Right ventricle myocardium superior (tissue), 1 donor: ENCODE measurements at regions not wholly inside any gene's neighbourhood (a gene's known extent, or its start where the extent isn't known, plus 50 kb on each side); places are given as distances from the start of the nearest gene placed in this dataset.

Experiments used
- ATAC-seq: fragments of 200-7000 bp; cut with Tn5 transposase; one replicate; pipeline ENCODE4 v1.9.1; 2020; ENCODE audit warnings: mild to moderate bottlenecking; ENCODE audit not compliant: poor library complexity
- DNase-seq: peaks from one replicate; pipeline ENCODE4 v3.0.0-alpha.2; 2020
- intact Hi-C: fragments of 100-400 bp; cut with DNase I; formaldehyde crosslinking; loops from one replicate; pipeline ENCODE4 v1.11.2; 2022
- donor health status: DM: no; HTN: yes; CAD: no; lungs with severe emphysema.

DNA sequence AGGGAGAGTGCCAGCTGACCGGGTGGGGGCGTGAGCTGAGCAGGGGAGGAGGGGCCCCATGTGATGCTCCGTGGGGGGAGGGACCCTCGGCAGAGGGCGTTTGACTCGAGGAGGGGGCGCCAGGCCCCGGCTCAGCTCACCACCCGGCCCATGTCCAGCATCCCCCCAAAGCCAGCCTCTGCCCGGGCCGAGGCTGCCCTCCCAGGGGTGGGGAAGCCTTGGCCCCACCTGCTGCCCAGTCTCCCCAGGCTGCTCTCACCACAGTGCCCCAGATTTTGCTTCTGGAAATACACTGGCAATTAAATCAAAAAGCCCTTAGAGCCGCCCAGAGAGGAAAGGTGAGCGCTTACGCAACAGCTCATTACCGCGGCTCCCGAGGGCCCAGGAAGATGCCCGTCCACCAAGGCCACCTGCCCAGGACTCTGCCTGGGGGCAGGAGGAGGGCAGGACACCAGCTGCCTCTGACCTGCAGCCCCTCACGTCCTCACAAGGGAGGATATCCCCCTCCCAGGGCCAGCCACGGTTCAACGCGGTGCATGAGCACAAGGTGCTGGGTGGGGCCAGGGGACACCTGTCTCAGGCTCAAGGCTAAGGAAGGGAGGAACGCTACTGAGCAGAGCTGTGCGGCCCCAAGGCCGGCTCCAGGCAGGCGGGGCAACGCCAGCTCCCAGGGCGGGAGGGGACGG, 70.0 kb upstream of the INPP5A start:
- ATAC-seq (no peak), DNase-seq (peak; percentile 39)

GRCh38 chr10:132468216-132468615, 69.4 kb upstream of the INPP5A start:
- intact Hi-C loops: loop anchor here (5.0 kb wide), 1 partner anchor 39 kb away; no protein-coding TSS in a partner anchor
- DNase-seq: no peak
- ATAC-seq: no peak

More for the DNA sequence above, 70.0 kb upstream of the INPP5A start:
- intact Hi-C loops: loop anchor here (5.0 kb wide), 1 partner anchor 40 kb away; no protein-coding TSS in a partner anchor

DNA sequence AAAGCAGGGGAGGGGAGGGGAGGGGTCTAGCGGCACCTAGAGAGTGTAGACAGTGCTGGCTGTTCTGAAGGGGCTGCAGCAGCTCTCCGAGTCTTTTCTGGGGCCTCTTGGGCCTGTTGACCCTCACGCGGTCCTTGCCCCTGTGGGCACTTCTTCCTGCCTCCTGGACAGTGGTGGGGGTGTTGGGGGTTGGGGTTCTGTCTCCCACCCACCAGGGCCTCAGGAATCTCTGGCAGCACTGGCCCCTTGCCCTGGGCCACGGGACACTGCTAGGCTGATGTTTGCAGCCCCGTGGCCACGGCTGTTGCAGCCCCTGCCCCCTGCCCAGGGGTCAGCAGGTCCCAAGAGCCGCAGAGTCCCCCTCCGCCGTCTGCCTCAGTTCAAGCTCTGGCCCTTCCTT, 68.9 kb upstream of the INPP5A start:
- ATAC-seq (no peak), DNase-seq (peak; percentile 25)

DNA sequence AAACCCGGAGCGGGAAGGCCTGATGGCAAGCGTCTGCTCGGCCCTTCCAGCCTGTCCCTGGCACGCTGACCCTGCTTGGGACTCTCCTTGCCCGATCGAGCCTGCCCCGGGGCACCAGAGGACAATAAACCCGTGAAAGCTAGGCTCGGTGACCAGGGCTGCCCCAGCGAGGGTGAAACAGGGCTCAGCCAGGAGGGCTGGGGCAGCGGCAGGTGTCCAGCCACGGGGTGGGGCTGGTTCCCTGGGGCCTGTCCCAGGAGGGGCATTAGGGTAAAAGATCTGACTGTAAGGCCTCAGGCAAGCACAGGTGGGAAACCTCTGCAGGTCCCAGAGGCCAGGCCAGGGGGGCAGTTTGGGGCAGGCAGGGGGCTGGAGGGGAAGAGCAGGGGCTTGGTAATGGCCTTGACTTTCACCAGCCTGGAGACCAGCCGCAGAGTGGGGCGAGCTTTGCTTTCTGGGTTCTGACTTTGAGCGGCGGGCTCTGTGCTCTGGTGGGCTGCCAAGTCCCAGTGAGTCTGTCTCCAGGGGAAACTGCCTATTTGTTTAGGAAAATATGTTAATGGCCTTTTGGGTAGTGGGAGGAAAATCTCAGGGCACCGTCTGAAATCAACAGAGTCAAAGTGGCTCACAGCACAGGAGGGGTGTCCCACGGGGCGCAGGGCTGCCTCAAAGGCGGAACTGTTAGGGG, 68.2 kb upstream of the INPP5A start:
- ATAC-seq: peak; percentile 25
- peak; percentile 62 for DNase-seq
- intact Hi-C loops: loop anchor here (5.0 kb wide), 1 partner anchor 38 kb away; no protein-coding TSS in a partner anchor

More for the DNA sequence above, 68.9 kb upstream of the INPP5A start:
- intact Hi-C loops: loop anchor here (5.0 kb wide), 1 partner anchor 39 kb away; no protein-coding TSS in a partner anchor

DNA sequence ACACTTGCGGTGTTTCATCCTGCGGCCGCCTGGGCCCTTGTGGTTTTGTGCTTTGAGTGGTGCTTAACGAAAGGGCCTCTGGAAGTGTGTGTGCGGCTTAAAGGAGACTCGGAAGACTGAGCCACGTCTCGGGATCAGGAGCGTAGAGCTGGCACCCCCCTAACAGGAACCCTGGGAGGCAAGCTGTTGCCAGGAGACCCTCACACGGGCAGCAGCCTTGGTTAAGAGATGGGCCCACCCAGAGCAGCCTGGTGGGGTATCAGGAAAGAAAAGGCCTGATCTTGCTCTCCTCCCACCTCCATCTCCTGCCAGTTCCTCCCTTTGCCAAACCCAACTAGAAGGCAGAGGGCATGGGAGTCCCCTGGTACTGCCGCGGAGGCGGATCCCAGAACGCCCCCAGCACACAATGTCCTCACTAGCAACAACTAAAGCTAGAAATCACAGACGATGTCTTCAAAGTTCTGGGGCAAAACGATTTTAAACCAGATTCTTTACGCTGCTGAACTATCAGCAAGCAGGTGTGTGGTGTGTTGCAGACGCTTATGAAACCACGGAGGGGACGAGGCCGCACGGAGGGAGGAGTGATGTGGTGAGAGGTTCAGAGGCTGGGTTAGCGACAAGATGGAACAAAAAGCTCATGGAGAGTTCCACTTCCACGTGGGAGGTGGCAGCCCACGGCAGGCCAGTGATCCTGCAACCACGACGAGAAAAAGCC, 67.0 kb upstream of the INPP5A start:
- intact Hi-C loops: no loop called here
- ATAC-seq (no peak), DNase-seq (peak; percentile 31)

DNA sequence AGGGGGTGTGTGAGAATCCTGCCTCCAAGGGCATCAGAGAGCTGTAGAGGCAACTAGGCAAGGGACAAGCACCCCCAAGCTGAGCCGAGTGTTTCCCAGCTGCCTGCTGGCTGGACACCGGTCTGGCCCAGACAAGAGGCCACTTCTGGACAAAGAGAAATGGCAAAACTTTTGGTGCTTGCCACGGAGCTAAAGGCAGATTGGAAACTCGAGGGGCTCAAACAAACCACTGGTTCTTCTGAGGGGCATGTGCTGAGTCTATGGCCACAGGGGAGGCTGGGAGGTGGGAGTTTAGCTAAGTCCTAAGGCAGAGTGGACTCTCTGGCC, 66.5 kb upstream of the INPP5A start:
- intact Hi-C loops: no loop called here
- ATAC-seq (no peak), DNase-seq (no peak)

DNA sequence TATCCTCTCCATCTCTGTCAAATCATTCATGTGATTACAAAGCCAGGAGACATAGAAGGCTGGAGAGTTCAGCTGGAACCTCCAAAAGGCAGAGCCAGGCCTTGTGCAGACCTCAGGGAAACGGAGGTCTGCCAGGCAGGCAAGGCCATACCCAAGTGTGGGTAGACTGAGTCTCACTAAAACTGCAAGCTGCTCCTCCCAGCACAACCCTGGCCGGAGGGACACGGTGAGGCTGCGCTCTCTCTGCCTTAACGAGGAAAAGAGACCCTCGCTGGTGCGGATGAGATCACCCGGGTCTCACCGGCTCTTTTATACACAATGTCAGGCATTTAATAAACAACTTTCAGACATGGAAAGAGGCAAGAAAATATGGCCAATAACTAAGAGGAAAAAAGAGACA, 66.1 kb upstream of the INPP5A start:
- intact Hi-C loops: no loop called here
- DNase-seq (peak; percentile 22), ATAC-seq (no peak)

GRCh38 chr10:132475086-132475485, 62.5 kb upstream of the INPP5A start:
- ATAC-seq (no peak), DNase-seq (no peak)
- intact Hi-C loops: no loop called here

DNA sequence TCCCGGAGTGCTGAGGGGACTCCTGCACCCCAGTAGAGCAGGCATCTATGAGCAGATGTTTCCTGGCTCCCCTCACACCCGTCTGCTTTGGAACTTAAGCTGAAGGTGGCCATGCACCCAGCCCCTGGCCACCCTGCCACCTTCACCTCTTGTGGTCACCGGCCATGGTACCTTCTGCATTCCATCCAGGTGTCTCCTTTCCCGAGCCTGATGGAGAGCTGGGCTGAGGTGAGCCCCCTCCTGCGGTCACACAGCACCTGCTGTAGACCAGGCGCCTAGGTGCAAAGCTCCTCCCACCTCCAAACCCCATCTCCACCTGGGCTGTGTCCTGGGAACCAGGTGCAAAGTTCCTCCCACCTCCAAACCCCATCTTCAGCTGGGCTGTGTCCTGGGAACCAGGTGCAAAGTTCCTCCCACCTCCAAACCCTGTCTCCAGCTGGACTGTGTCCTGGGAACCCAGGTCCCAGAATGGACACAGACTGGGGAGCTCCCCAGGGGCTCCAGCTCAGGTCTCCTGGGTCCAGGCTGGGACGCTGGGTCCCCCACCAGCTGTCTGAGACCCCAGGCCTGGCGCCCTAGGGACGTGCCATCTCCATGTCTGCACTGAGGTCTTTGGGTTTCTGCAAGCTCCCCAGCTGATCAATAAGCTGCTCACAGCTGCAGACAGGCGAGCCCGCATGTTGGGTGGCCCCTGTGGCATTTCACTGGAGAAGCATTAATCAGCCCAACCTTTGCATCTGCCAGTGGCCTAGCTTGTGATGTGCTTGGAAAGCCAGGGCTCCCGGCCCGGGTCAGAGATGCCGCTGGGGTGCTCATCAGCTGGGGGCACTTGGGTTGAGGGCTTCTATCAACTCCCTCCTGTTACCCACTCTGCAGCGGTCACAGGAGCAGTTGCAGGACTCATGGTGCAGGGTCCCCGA, 61.2 kb upstream of the INPP5A start:
- ATAC-seq (no peak), DNase-seq (peak; percentile 28)
- intact Hi-C loops: no loop called here

- DNase-seq: no peak
These were observed 60.6 kb upstream of the INPP5A start for GRCh38 chr10:132477066-132477397.

DNA sequence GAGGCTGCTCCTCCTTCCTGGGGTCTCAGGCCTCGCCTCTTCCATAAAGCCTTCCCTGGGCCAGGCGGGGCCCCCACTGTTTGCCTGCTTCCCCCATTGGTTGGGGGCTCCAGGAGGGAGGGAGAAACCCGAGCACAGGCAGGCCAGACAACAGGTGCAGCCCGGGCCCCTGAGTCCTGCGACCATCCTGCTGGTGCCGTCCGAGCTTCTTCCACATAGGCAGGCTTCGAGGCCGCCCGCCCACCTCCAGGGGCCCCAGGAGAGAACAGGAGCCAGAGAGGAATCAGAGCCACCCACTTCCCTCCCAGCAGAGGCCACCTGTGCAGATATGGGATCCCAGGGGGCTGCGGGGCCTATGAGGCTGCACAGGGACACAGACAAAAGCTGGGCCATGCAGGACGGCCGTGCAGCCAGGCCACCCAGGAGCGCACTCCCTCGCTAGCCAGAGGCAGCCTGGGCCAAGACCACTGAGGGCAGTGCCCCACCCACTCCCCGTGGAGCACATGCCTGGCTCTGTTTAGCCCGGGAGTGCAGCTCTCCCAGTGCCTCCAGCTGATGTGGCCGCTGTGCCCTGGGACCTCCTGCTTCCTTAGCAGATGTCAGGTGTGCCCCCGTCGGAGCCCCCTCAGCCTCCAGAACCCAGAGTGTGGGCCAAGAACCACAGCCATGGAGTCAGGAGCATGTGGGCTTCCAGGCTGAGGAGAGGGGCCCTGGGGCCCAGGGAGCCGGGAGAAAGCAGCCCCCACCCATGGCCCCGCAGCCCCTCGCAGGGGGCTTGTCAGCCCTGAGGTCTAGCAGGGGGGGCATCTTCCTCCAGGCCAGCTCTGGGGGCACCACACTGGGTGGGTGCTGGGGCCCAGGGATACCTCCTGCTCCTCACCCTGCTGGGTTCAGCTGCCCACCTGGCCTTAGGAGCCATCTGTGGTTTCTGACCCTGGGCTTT, 59.9 kb upstream of the INPP5A start:
- ATAC-seq (no peak), DNase-seq (peak; percentile 31)
- intact Hi-C loops: no loop called here

More at GRCh38 chr10:132477066-132477397, 60.6 kb upstream of the INPP5A start:
- intact Hi-C loops: no loop called here
- ATAC-seq: no peak

DNA sequence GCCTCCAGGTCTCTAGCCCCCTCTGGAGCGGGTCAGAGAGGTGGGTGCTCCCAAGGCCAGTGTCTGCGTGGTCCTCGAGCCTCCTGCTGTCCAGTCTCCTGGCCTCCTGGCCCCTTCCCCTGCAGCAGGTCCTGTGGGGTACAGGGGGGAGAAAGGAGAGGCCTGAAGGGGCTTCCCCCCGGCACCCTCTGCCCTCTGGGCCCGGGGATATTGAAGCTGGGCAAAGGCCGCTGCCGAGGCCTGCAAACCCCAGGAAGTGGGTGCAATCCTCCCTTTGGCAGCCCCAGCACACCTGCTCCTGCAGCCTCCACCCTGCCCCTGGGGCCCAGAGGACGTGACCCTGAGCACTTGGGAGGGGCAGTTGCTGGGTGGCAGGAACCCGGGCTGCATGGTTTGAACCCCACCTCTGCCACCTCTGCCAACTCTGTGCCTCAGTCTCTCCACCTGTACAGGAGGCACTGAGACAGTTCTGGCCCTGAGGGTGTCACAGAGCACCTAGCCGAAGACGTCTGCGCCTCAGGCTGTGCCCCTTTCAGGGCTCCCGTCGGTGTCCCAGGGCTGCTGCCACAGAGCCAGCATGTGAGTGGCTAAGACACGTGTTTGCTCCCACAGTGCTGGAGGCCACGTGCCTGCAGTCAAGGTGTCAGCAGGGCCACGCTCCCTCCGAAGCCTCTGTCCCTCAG, 59.1 kb upstream of the INPP5A start:
- intact Hi-C loops: no loop called here
- DNase-seq (peak; percentile 21), ATAC-seq (no peak)

- intact Hi-C loops: no loop called here
- ATAC-seq: no peak
- DNase-seq: peak; percentile 18
These were observed 58.5 kb upstream of the INPP5A start for GRCh38 chr10:132479024-132479602.

DNA sequence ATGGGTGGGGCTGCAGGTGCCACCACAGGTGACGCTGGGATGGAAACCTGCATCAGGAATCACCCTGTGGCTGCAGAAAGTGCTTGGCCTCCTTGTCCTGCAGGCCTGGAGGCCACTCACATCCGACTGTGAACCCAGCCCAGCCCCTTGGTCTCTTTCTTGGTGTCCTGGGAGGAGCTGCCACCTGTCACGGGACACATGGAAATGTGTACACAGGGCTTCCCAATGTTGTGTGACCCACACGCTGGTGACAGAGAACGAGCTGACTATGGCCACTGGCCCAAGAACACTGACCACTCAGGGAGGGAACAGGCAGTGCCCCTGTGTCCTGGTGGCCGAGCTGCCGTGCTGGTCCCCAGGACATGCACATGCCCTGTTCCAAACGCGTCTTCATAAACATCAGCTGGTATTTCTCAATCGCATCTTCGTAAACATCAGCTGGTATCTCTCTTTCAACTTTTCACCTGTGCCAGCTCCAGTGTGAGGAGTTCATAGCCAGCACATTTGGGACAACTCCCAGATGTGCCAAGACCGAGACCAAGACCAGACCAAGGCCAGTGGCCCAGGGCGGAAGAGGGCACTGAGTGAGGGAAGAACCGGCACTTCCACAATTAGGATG, 57.9 kb upstream of the INPP5A start:
- peak; percentile 23 for DNase-seq
- ATAC-seq: no peak
- intact Hi-C loops: no loop called here

- intact Hi-C loops: no loop called here
- DNase-seq: peak; percentile 5
- ATAC-seq: no peak
These were observed 57.2 kb upstream of the INPP5A start for GRCh38 chr10:132480356-132480755.

GRCh38 chr10:132481690-132482089, 55.9 kb upstream of the INPP5A start:
- no peak for ATAC-seq
- no peak for DNase-seq
- intact Hi-C loops: no loop called here
